Tibial artery (tissue), 4 donors: ENCODE measurements at regions not wholly inside any gene's neighbourhood (a gene's known extent, or its start where the extent isn't known, plus 50 kb on each side); places are given as distances from the start of the nearest gene placed in this dataset.

ENCODE experiments used
- DNase-seq, 2 donors: peaks; one replicate each; pipeline ENCODE4 v3.0.0-alpha.2; 2019
- H3K27ac ChIP-seq, 2 donors: fragments of 200-600 bp; sonication (generic) in 1 of 2; 1 replicate in 1 of 2; 2 replicates in 1 of 2; pipeline ENCODE4 v1.5.1; 2018 to 2019; ENCODE audit warnings: mild to moderate bottlenecking in 1 of 2
- H3K27me3 ChIP-seq, 2 donors: fragments of 200-600 bp; sonication (generic) in 1 of 2; one replicate each; pipeline versions ENCODE4 v1.5.1 to v1.6.0; 2016 to 2019
- H3K36me3 ChIP-seq, 3 donors: fragments of 200-600 bp; sonication (generic) in 2 of 3; one replicate each; pipeline ENCODE4 v1.5.1; 2016 to 2019; ENCODE audit warnings: mild to moderate bottlenecking in 2 of 3
- H3K4me1 ChIP-seq, 4 donors: fragments of 200-600 bp; sonication (generic) in 2 of 4; 1 replicate in 3 of 4; 2 replicates in 1 of 4; pipeline ENCODE4 v1.5.1; 2016 to 2019
- H3K4me3 ChIP-seq, 2 donors: fragments of 200-600 bp; sonication (generic) in 1 of 2; 1 replicate in 1 of 2; 2 replicates in 1 of 2; pipeline ENCODE4 v1.5.1; 2018 to 2019; ENCODE audit warnings: mild to moderate bottlenecking in 2 of 2
- H3K9me3 ChIP-seq, 3 donors: fragments of 200-600 bp; sonication (generic) in 1 of 3; one replicate each; pipeline ENCODE4 v1.5.1; 2016 to 2019
- intact Hi-C: fragments of 100-400 bp; cut with DNase I; formaldehyde crosslinking; loops from one replicate; pipeline ENCODE4 v1.15.0; 2023; ENCODE audit warnings: low total_unique reads
- TF ChIP-seq, protein P1 (sequence below), 2 experiments: fragments of 200-600 bp in 1 of 2; fragments of 450-650 bp in 1 of 2; IDR thresholded peaks; one replicate each; pipeline ENCODE4 v1.5.1; 2017 to 2019; ENCODE audit warnings: antibody characterized with exemption in 2 of 2, mild to moderate bottlenecking in 1 of 2, moderate library complexity in 1 of 2

- TF ChIP-seq, protein P1, sequence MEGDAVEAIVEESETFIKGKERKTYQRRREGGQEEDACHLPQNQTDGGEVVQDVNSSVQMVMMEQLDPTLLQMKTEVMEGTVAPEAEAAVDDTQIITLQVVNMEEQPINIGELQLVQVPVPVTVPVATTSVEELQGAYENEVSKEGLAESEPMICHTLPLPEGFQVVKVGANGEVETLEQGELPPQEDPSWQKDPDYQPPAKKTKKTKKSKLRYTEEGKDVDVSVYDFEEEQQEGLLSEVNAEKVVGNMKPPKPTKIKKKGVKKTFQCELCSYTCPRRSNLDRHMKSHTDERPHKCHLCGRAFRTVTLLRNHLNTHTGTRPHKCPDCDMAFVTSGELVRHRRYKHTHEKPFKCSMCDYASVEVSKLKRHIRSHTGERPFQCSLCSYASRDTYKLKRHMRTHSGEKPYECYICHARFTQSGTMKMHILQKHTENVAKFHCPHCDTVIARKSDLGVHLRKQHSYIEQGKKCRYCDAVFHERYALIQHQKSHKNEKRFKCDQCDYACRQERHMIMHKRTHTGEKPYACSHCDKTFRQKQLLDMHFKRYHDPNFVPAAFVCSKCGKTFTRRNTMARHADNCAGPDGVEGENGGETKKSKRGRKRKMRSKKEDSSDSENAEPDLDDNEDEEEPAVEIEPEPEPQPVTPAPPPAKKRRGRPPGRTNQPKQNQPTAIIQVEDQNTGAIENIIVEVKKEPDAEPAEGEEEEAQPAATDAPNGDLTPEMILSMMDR (IDR thresholded peaks at IDR 0.05), result no peak
- H3K27ac ChIP-seq, result no peak overlapping the region
- no peak overlapping the region for H3K4me3 ChIP-seq
- no peaks in the 10 kb centered on the region for H3K4me1 ChIP-seq
- intact Hi-C loops, result no loop called here
- H3K27me3 ChIP-seq, result no peaks in the 10 kb centered on the region
- no peak for DNase-seq
- H3K36me3 ChIP-seq, result no peaks in the 10 kb centered on the region
- H3K9me3 ChIP-seq, result no peaks in the 10 kb centered on the region
These were observed 1242.2 kb upstream of the TMEM132C start for GRCh38 chr12:127024791-127025190.

DNA sequence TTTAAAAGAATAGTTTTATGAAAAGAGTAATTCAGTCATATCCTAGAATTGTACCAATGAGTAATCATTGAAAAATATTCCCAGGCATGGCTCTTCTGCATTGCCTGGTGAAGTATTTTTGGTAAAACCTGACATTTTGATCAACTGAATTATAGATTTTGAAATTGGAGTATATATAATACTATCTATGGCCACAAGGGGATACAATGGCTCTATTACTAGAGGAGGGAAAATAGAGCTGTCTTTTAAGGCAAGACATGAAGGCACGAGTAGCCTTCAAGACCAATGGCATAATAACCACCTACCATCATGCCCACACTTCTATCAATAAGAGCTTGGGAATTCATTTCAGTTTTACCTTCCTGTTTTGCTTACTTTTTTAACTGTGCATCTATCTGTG, 1241.4 kb upstream of the TMEM132C start:
- Histone ChIP-seq H3K27ac (no peak overlapping the region), H3K36me3 (no peaks in the 10 kb centered on the region), H3K4me1 (no peaks in the 10 kb centered on the region), H3K4me3 (no peak overlapping the region), H3K27me3 (no peaks in the 10 kb centered on the region), H3K9me3 (no peaks in the 10 kb centered on the region)
- intact Hi-C loops, result no loop called here
- TF ChIP-seq, protein P1 (IDR thresholded peaks at IDR 0.05), result no peak
- DNase-seq, result no peak

DNA sequence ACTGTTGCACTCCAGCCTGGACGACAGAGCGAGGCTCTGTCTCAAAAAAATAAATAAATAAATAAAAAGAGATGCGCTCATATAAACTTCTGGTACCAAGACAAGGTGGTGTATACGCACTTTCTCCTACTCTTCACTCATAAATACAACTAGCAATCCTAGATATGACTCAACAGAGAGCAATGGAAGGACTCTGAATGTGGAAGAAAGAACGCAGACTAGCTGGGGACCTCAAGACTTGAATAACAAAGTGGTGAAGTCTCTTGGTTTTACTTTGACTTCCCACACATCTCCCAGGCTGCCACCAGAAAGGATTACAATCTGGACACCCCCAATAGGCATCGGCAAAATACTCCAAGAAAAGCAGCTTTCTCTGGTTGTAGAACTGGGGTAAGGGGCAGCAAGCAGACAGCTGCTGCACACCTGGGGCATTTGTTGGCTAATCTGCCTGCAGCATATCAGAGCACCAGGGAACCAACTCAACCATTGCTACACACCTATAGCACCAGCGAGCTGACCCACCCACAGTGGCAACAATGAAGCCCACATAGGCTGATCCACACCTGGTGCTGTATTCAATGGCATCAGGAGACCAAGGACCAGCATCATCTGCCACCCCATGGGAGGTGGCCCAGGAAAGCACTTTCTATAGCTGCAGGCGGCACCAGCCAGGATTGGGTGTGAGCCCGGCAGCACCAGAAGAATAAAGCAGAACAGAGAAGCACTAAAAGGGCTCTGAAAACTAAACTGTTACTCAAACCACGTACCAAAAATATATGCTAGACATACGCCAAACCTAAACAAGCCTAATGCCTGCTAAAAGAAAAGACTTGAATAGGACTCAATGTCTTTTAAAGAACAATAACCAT, 1231.7 kb upstream of the TMEM132C start:
- no peaks in the 10 kb centered on the region for H3K9me3 ChIP-seq
- no peaks in the 10 kb centered on the region for H3K4me1 ChIP-seq
- DNase-seq, result no peak
- intact Hi-C loops, result no loop called here
- no peak overlapping the region for H3K4me3 ChIP-seq
- no peak overlapping the region for H3K27ac ChIP-seq
- TF ChIP-seq, protein P1 (IDR thresholded peaks at IDR 0.05), result no peak
- H3K36me3 ChIP-seq, result no peaks in the 10 kb centered on the region
- H3K27me3 ChIP-seq, result peaks cover 0 to 3% of the 10 kb centered on the region in 2 donors

DNA sequence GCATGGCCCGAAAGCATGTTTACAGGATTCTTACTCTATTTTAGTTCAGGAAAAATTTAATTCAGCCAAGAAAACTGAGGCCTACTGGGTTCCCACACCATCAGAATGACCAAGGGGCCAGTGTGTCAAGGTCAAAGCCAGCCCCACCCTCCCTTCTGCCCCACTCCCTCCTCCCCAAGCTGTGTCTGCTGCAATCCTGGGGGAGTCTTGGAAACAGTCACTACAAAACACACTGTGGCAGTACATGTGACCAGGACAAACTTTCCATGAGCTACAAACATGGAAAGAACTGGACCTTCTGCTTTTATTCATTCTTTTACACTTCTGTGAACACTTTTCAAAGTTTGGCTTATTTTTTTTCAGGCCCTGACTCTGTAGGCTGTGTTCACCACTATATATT, 1228.8 kb upstream of the TMEM132C start:
- H3K27me3 ChIP-seq, result peaks cover 0 to 3% of the 10 kb centered on the region in 2 donors
- H3K9me3 ChIP-seq, result no peaks in the 10 kb centered on the region
- intact Hi-C loops, result no loop called here

GRCh38 chr12:127038761-127039160, 1228.2 kb upstream of the TMEM132C start:
- DNase-seq, result no peak
- intact Hi-C loops, result no loop called here
- TF ChIP-seq, protein P1 (IDR thresholded peaks at IDR 0.05), result no peak
- Histone ChIP-seq H3K4me3 (no peak overlapping the region), H3K4me1 (no peaks in the 10 kb centered on the region), H3K27me3 (peaks cover 0 to 3% of the 10 kb centered on the region in 2 donors), H3K36me3 (no peaks in the 10 kb centered on the region), H3K9me3 (no peaks in the 10 kb centered on the region), H3K27ac (no peak overlapping the region)

More for the DNA sequence above, 1228.8 kb upstream of the TMEM132C start:
- Histone ChIP-seq H3K4me3 (no peak overlapping the region), H3K36me3 (no peaks in the 10 kb centered on the region), H3K4me1 (no peaks in the 10 kb centered on the region), H3K27ac (no peak overlapping the region)
- DNase-seq, result no peak
- TF ChIP-seq, protein P1 (IDR thresholded peaks at IDR 0.05), result no peak
